ENCODE measurements at regions not wholly inside any gene's neighbourhood (a gene's known extent, or its start where the extent isn't known, plus 50 kb on each side); places are given as distances from the start of the nearest gene placed in this dataset.

DNA sequence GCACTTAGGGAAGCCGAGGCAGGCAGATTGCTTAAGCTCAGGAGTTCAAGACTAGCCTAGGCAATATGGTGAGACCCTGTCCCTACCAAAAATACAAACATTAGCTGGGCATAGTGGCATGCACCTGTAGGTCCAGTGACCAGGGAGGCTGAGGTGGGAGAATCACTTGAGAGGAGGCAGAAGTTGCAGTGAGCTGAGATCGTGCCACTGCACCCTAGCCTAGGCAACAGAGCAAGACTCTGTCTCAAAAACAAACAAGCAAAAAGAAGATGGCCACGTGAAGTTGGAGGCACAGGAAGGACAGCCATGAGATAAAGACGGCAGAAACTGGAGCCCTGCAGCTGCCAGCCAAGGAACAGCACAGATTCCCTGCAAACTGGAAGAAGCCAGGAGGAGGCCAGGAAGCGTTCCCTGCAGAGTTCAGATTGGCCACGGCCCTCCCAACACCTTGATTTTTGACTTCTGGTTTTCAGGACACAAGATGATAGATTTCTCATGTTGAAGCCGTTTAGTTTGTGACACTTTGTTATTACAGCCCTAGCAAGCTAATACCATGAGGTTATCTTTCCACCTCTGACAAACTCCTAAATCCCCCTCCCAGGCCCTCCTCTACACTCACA lies 786.7 kb downstream of the UQCRFS1 start:
- FAIRE-seq, result no peak

GRCh38 chr19:28425046-28425931 lies 787.7 kb downstream of the UQCRFS1 start:
- no peak for FAIRE-seq

- FAIRE-seq, result no peak
These were observed 788.3 kb downstream of the UQCRFS1 start for GRCh38 chr19:28424662-28425045.

DNA sequence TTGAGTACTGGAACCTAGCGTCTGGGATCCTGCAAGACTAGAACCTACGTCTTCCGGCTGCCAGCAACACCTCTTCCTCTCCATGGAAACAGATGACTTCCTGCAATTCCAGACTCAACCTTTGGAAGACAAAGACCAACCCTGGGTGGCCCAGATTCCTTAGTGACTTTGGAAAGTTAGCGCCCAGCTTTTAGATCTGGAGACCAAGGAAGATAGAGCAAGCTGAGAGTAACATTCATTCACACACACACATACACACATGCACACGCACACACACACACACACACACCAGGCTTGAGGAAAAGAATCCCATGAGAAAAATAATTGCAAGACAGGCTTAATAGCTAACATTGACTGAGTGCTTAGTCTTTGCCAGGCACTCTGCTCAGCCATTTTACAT lies 788.9 kb downstream of the UQCRFS1 start:
- FAIRE-seq, result no peak

DNA sequence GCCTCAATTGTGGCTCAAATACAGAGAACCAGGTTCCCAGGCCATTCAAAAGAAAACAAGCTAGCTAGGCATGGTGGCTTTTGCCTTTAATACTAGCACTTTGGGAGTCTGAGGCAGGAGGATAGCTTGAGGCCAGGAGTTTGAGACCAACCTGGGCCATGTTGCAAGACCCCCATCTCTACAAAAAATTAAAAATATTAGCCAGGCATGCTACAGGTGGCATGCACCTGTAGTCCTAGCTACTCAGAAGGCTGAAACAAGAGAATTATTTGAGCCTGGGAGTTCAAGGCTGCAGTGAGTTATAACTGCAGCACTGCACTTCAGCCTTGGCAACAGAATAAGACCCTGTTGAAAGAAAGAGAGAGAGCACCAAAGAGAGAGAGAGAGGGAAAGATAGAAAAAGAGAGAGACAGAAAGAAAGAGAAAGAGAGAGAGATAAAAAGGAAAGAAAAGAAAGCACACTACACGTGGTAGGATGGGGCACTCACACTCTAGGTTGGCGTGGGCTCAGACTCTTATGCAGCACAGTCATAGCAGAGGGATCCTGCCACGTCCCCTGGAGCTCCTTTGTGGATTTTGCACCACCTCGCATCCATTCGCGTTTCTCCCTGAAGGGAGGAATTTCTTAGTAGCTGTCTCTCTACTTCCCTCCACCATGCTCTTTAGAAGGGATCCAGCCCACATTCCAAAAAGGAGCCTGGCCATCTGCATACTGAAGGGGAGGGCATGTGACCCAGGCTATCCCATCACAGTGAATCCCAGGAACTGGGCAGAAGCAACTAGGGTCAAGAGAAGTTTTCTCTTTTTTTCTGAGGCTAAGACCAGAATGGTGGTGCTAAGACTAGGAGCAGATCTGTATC lies 789.9 kb downstream of the UQCRFS1 start:
- no peak for FAIRE-seq

GRCh38 chr19:28422046-28422445 lies 790.9 kb downstream of the UQCRFS1 start:
- no peak for FAIRE-seq

DNA sequence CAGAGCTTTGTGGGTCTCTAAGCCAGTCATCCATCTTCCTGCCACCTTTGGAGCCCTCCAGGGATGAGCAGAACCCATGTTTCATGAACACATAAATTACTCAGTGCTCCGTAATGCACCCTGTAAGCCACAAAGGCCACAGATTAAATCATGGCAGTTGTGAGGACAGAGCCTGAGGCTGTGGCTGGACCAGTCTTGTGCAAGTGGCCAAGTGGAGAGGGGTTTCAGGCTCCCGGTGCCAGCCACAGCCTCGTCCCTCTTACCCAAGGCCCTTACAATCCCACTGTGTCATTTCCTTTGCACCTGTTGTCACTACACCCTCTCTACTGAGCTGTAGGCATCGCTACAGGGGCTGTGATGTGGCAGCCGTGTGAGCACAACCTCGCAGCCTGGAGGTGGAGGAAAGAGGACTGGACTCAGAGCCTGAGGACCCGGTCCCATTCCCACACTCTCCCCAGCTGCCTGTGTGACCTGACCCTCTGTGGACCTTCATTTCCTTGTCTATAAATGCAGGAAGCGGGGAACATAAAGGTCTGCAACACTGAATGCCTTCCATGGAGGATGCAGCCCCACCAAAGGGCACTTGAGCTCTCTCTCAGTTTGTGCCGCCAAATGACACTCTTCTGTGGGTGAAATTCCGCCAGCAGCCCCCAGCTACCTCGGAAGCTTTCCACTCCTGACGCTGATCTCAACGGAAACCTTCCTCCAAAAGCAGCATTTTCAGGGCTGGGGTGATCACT lies 792.0 kb downstream of the UQCRFS1 start:
- no peak for FAIRE-seq

DNA sequence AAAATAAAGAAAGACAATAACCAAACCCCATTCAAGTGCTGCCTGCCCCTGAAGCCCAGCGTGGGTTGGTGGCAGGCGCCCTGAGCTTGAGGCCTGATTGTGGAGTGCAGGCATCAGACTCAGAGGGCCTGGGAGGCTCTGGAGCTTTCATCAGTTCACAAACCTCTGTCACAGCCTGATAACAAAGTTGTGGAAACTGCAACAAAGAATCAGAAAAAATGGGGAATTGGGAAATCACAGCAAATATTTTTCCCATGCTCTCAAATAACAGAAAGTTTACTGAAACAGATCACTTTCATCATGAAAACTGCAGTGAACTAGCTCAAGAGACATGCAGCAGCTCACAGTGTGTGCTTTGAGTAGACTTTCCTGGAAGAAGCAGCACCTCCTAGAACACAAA lies 793.6 kb downstream of the UQCRFS1 start:
- FAIRE-seq, result no peak

GRCh38 chr19:28417361-28417760 lies 795.6 kb downstream of the UQCRFS1 start:
- no peak for FAIRE-seq

GRCh38 chr19:28416245-28416644 lies 796.7 kb downstream of the UQCRFS1 start:
- no peak for FAIRE-seq

DNA sequence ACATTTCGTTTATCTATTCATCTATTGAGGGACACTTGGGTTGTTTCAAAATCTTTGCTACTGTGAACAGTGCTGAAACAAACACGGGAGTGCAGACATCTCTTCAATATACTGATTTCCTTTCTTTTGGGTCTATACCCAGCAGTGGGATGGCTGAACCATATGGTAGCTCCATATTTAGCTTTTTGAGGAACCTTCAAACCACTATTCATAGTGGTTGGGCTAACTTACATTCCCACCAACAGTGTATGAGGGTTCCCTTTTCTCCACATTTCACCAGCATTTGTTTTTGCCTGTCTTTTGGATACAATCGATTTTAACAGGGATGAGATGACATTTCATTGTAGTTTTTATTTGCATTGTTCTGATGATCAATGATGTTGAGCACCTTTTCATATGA lies 798.2 kb downstream of the UQCRFS1 start:
- FAIRE-seq, result no peak

DNA sequence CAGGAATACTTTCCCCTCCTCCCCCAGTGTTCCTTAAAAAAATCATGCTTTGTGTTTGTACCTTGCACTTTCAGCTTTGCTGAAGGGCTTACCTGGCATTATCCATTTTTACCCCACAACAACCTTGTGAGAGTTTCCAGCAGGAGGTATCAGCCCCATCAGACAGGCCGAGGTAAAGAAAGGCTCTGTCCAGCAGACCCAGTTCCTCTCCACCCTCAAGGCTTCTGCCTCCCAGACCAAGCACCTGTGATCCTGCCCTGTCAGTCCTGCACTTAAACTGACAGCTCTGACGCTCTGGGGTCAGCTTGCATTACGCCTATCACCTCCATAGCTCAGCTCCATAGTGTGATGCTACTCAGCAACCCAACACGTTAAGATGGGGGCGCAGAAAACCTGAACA lies 803.1 kb downstream of the UQCRFS1 start:
- FAIRE-seq, result no peak

GRCh38 chr19:28406966-28407365 lies 806.0 kb downstream of the UQCRFS1 start:
- FAIRE-seq, result no peak

GRCh38 chr19:28405346-28405742 lies 807.6 kb downstream of the UQCRFS1 start:
- no peak for FAIRE-seq

DNA sequence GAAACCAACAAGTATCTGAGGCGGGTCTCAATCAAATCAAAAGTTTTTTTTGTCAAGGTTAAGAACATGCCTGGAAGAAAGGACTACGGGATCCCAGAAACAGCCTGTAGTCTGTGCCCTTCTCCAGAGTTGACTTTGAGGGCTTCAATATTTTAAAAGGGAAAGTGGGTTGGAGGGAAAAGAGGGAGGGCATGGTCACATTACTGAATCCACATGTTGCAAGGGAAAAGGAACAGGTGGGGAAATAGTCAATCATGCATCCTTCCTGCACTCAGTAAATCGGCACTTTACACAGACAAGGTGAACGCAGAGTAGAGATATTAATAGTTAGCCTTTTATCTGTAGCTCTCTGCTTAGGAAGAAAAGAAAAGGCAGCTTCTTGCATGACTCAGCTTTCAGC lies 808.5 kb downstream of the UQCRFS1 start:
- FAIRE-seq, result no peak

GRCh38 chr19:28403690-28404089 lies 809.3 kb downstream of the UQCRFS1 start:
- FAIRE-seq, result no peak

DNA sequence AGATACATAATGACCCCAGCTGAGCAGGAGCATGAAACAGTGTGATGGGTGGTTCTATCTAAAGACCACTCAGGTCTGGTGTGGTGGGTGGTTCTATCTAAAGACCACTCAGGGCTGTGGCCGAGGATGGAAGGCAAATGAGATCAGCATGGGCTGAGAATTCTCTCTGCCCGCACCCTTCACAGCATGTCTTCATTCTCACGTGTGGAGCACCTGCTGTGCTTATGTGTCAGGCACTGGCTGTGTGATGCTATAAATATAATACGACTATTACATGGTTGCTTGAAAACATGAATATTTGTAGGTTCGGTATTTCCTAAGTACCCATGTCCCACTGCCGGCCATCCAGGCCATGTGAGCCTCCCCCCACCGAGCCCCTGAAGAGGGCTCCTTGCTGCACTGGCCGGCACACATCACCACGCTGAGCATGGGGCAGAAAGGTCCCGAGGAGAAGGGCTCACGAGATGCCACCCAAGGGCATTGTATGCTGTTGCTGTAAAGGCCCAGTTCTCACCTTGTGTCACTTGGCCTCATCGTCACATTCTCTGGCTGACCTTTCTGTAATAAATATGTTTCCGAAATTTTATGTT lies 810.2 kb downstream of the UQCRFS1 start:
- no peak for FAIRE-seq

GRCh38 chr19:28401739-28402424 lies 811.1 kb downstream of the UQCRFS1 start:
- no peak for FAIRE-seq

GRCh38 chr19:28400953-28401671 lies 811.8 kb downstream of the UQCRFS1 start:
- no peak for FAIRE-seq

GRCh38 chr19:28399187-28399586 lies 813.8 kb downstream of the UQCRFS1 start:
- FAIRE-seq, result no peak

DNA sequence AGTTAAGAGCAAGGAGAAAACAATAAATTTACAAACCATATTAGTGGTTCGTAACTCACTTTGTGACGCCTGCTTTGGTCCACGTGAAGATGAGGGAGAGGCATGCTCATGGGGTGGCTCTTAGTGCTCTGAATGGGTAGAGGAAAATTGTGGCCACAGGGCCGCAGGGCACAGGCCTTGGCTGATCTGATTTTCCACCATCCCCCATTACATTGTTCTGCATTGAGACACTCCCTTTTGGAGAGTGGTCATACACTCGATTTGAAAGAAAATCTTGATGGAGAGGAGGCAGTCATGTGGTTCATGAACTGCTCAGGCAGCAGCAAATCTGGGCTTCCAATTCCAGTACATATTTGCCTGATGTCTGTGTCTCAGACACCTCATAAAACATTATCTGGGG lies 815.2 kb downstream of the UQCRFS1 start:
- no peak for FAIRE-seq

All from TTC549 (cell line).